ENCODE measurements at regions not wholly inside any gene's neighbourhood (a gene's known extent, or its start where the extent isn't known, plus 50 kb on each side); places are given as distances from the start of the nearest gene placed in this dataset.
"Not testable (repeated sequence)": the region's sequence is repeated elsewhere in the genome, so short reads cannot be mapped to it uniquely, and the experiment has no call there.

DNA sequence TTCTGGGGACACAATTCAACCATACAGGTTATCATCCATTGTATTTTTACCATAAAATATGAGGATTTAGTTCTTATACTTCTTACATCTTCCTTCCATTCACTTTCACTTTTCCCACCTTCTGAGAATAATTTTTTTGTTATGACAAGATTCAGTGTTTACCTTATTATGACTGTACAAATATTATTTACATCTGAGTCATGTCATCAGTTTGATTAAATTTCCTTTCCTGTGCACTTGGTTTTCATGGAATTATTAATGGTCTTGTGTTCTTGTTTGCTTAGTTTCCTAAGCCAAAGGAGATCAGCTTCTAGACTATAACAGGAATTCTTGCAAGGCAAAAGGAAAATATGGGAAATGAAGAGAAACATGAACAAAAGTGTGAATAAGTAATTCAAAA lies 366.5 kb downstream of the TMEM38B start:
- no peak for DNase-seq

DNA sequence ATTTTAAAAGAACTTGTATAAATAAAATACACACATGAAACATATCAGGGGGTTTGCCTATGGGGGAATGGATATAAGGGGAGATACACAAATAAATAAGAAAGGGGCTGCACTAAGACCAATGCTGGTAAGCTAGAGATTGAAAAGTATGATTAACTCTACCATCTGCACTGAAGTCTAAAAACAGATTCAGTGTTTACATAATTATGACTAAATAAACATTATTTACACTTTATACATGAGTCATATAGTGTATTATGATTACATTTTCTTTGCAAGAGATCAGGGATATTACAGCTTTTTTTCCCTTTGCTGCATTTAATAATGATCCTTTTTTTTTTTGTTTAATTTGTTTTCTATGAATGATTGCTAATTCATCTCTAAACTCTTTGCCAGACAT lies 367.9 kb downstream of the TMEM38B start:
- no peak for DNase-seq

DNA sequence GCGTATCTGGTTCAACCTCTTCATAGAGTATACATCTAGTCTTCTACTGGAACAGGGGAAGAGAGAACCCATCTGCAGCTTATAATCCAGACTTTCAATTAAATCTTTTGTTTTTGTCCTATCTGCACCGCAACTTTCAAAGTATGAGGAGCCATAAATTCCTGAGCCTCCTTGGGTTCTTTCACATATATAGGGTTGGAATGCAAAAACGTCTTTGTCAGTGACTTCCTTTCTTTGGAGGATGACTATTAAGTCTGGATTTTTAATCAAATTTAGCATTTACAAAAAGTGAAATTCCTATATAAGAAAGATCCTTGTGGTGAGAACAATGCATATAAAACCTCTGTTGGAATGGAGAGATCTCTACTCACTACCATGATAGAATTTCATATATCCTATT lies 370.8 kb downstream of the TMEM38B start:
- DNase-seq, result no peak

DNA sequence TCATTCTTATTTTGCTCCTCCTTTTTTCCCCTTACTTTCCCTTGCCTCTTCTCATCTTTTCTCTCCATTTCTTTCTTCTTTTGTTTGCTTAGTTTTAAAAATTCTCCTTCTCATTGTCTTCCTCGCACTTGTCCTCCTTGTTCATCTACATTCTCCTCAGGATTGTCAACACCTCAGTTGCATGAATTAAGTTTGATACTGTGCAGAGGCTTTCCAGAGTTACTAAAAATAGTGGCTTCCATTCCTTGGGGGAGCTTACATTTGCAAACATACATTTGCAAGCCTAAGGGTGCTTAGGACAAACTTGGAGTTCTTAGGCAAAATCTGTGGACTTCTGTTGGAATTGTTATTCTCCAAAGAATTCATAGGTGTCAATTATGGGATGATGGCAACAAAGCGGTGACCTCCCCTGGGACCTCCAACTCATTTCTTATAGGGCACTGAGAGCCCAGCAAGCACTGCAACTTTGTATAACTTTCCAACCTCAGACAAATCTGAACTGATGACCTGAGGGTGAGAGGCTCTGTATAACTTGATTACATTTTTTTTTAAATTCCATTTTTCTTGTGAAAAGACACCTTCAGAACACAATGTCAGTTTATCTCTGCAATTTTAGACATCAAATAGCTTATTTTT lies 371.4 kb downstream of the TMEM38B start:
- DNase-seq, result no peak

DNA sequence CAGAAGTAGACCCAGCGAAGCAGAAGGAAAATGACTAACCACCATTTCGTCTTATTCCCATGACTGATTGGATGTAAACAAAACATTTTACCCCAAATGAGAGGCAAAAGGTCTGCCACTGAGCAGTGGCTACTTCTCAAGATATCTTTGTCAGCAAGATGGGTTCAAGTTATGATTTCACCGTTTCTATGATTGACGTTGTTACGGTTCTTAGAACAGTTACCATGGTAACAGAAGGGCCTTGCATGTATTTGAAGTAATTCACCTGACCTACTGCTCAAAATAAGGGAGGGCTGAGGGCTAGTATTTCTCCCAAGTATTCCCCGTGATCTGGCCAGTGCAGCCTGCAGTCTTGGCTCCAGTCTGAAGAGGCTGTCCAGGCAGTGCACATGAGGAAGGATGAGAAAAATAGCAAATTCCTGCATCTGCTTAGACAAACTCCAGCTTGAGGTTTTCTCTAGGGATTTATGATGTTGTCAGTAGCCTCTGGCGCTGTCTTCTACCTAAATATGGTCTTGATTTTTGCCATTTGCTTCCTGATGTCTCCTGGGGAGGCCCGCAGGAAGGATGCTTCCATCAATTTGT lies 372.7 kb downstream of the TMEM38B start:
- DNase-seq, result no peak

DNA sequence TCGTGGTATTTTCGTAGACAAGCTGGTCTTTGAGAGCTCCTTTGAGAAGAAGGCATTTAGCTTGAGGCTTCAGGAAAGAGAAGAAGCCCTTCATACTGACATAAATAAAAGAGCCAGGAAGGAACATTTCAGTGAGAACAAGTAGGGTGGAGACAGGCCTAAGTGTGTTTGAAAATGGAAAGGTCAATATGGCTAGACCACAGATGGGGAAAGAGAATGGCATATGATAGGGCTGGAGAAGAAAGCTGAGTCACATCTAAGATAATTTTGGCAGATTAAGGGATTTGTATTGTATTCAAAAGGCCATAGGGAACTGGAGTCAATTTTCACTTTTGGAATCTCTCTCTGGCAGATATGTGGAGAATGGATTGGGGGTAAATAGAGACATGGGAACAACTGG lies 374.9 kb downstream of the TMEM38B start:
- DNase-seq, result no peak

DNA sequence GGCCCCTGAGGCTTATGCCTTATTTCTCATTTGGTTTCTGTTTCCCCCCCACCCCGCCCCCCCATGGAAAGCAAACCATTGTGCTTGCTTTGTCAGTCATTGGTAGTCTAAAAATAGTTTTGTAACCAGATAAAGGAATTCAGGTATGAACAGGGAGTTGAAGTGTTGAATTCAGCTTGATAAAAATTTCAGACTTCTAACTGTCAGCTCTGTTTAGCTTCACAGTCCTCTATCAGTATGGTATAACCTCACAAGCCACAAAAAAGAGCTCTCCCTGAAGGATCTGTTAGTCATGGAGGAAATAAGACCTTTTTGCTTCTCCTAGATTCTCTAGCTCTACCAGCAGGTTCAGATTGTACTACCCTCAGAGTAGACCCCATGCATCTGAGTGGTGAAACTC lies 378.1 kb downstream of the TMEM38B start:
- DNase-seq, result no peak

DNA sequence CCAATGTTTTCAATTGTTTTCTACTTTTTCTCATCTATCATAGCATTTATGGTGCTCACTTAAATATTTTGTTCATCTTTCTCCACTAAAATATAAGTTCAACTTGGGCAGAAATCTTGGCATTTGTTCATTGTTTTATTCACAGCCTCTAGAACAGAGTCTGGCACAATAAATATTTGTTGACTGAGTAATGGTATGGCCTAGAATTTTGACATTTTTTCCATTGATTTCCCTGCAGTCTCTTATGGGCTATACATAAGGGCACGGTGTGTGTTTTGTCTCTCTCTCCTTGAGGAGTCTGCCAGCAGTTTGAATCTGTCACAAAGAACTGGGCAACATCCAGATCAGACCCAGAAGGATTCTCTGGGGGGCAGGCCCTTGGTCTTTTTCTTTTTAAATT lies 379.7 kb downstream of the TMEM38B start:
- no peak for DNase-seq

DNA sequence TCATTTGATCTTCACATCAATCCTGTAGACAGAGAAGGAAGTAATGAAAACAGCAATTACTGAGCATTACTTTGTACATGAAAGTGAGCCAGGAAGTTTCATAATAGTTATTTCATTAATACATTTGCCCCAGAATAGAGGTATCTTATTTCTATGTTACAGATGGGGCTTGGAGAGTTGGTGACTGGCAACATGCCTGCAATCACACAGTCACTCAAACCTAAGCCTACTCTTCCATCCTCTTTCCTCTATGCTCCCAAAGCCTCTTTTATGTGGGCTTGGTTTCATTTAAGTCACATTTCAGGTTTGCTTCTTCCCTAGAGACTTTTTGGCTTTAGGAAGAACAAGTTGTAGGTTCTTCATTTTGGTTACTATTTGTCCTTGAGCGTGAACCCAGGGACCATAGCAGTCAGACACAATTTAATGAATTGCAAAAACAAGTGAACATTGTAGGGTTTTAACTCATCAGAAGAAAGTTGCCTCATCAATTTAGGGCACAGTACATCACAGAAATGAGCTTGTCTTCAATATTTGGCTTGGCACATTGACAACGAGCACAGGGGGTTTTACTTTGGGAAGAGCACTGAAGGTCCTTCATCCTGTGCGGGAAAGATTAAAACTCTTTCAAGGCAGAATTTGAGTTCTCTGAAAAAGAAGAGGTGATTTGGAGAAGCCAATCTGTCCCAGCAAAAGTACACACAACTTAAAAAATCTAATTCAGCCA lies 381.1 kb downstream of the TMEM38B start:
- DNase-seq, result no peak

DNA sequence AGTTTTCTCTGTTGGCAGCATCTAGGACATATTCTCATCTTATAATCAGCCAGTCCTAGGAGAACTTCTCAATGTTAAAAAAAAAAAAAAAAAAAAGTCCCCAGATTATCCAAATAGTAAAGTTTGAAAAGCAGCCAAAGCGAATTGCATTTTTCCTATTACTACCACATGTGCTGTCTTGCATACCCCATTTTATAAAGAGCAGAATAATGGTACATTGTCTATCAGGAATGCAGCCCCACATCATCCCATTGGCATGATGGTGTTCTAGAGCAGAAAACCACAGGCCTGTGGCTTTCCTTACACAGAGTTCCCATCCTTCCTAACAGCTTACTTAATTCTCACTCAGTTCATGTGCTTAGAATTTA lies 381.6 kb downstream of the TMEM38B start:
- DNase-seq, result no peak

DNA sequence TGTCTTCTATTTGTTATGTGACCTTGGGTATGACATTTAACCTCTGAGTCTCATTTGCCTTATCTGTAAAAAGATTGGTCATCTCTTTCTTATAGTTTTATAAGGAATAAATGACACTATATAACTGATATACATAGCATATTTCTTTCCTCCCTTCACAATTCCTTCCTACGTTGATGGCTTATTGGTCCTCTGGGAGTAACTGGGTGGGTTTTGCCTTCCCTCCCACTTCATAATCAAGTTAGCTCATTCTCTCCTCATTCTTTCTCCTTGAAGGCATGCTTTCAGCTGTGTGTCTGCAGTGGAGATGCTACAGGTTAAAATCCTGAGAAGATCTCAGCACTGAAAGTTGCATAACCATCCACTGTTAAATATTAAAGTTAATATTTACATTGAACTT lies 382.4 kb downstream of the TMEM38B start:
- DNase-seq, result no peak

DNA sequence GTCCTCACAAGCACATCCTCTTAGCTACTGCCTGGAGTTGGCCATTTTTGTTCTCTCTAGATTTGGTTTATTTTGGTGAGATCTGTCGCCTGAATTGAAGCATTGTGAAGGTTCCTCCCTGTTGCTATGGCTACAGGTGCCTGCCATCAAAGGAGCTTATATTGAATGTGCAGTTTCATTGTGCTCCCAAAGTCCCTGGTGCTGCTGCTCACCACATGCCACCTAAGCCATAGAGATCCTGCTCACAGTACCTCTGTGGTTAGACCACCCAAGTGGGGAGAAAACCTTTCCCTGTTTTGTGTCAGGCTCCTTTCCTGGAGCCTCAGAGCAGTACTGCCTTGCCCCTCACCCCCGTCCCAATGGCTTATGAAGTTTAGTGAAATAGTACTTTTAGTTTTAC lies 383.4 kb downstream of the TMEM38B start:
- no peak for DNase-seq

DNA sequence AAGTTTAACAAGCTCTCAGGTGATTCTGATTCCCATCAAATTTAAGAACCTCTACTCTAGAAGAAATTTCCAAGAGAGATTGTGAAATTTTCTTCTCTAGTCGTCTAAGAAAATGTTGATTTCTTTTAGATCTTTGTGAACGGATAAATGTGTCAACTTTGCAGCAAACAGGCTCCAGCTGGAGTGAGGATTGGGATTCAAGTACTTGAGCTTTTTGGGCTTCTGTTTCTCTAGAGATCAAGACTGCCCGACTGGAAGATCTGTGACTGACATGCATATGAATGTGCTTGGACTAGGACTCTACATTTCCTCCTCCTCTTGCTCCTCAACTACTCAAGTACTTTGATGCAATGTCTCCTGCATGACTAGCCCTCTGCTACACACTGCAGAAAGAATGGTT lies 388.3 kb downstream of the TMEM38B start:
- DNase-seq, result no peak

DNA sequence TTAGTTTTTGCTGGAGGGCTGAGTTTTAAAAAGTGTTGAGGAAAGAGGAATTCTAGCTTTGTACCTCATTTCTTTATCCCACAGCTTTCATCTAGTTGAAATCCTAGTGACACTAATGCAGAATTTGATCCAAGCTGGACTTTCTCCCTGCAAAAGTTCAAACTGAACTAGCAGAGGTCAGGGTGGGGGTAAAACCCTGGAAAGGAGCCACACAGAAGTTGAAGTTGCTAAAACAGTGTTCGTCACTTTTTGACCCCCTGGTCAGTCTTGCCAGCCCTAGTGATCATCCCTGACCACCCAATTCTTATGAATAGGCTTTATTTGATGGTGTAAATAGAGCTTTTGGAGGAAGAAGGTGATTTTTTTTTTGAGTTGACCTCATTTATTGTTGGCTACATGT lies 390.4 kb downstream of the TMEM38B start:
- no peak for DNase-seq

DNA sequence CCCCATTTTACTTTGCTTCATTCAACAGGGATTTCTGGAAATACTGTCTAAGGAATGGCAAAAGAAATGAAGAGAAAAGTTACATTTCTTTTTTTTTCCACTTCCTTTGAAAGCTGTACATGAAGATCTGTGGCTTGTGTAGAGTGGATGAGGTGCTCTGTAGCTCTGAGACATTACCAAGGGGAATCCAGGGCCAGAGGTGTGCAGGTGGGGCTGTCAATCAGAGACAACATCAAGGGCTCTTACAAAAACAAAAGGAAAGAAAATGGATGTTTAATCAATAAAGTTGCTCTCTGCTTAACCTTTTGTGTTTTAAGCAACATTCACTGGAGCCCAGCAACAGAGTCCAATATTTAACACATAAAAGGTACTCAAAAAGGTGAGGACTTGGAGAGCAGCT lies 391.1 kb downstream of the TMEM38B start:
- DNase-seq, result no peak

DNA sequence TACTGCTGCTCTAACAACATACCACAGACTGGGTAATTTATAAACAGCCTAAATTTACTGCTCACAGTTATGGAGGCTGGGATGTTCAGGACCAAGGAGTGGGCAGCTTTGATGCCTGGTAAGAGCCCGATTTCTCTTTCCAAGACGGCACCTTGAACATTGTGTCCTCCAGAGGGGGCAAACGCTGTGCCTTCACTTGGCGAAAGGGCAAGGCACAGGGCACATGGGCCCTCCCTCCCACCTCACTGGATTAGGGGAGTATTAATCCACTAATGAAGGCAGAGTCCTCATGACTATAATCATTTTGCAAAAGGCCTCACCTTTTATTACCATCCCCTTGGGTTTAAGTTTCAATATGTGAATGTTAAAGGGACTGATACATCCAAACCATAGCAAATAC lies 397.7 kb downstream of the TMEM38B start:
- no peak for DNase-seq

DNA sequence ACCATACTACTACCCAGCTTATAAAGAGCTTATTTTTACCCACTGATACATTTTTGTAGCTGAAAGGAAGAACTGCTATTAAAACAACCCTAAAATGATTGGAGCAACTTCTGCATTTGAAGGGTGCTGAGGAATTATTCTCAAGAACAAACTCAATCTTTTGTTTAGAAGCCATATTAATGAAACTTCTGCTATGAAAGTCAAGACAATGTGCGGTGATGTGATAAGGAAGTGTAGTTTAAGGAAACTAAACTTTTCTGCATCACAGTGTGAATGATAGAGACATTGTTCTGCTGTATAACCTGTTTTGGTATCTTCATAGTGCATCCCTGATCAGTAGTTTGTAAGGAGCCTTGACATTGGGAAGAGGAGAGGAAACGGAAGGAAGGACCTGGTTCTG lies 408.5 kb downstream of the TMEM38B start:
- no peak for DNase-seq

DNA sequence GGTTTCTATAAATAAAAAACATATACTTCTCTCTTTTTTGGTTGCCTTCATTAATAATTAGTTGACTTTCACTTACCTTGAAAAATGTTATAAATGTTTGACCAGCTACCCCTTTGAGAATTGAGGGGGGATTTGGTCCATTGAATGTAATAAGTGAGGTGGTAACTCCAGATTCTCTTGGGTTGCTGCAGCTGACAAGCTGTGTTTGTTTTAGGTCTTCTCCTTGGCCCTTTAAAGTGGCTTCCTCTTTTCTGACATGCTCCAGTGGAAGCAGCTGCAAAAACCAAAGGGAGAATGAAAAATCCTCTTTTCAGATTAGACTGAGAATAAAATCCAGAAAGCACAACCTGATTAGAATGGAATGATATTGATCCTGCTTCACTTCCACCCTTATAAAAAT lies 410.5 kb downstream of the TMEM38B start:
- DNase-seq, result no peak

DNA sequence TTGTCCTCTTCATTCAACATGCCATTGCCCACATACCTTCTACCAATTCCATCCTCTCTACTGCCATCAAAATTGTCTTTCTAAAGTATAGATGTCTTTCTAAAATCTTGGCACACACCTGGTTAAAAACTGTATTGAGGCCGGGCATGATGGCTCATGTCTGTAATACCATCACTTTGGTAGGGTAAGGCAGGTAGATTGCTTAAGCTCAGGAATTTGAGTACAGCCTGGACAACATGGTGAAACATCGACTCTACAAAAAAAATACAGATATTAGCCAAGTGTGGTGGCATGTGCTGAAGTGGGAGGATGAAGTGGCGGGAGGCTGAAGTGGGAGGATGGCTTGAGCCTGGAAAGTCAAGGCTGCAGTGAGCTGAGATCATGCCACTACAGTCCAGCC lies 412.1 kb downstream of the TMEM38B start:
- DNase-seq, result no peak

DNA sequence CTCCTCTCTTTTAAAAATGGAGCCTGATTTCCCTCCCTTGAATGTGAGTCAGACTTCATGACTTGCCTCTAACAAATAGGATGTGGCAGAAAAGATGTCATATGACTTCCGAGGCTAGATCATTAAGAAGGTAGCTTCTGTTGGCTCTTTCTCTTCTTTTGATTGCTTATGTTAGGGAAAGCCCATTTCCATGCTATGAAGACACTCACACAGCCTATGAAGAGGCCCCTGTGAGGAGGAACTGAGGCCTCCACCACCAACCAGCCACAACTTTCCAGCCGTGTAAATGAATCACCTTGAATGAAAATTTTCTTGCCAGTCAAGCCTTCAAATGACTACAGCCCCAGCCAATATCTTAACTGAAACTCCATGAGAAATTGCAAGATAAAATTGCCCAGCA lies 413.4 kb downstream of the TMEM38B start:
- DNase-seq, result no peak

DNA sequence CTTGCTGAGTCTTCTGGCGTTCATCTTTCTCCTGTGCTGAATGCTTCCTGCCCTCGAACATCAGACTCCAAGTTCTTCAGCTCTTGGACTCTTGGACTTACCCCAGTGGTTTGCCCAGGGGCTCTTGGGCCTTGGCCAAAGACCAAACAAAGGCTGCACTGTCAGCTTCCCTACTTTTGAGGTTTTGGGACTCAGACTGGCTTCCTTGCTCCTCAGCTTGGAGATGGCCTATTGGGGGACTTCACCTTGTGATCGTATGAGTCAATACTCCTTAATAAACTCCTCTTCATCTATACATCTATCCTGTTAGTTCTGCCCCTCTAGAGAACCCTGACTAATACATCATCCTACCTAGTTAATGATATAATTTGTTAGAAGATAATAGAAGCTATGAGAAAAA lies 415.4 kb downstream of the TMEM38B start:
- DNase-seq, result not testable (repeated sequence)

DNA sequence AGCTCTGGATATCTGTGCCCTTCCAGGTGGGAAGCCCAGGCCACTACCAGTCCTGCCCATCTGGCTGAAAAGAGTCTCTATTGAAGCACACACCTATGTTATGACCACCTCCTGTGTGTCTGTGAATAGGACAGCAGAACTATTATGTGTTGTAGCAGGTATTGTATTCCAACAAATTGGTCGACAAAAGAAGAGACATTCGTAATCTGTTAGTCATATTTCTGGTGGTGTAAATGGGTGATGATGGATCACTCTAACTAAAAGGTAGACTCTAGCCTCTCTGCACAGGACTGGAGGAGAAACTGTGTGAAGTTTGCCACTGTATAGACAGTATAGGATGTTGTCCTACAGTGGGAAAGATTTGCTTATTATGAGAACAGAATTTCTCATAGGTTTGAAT lies 416.1 kb downstream of the TMEM38B start:
- DNase-seq, result no peak

DNA sequence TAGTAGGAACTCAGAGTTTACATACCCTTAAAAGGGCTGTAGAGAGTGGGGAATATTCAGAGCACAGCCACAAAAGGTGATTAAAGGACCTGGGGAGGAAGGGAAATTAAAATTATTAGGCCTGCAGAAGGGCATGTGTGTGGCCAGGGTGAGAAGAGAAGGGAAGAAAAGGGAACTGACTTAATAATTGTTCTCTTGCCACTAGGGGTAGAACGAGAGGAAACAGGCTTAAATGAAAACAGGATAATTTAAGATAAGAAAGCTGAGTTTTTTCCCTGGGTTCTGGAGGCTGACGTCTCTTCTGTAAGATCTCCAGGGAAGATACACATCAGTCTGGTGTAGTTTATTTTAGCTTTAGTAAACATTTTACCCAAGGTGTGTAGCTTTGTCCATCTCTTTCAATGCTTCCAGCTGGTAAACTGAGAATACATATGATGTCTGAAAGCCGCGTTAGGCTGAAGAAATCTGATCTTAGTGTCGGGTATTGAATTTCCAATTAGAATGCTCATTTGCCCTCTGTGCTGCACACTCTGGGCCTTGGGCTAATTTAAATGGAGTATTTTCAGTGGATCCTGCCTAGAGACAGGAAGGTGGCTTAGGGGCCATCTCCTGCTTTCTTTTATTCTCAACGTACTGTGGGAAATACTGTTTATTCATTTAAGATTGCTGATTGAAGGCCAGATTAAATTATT lies 416.8 kb downstream of the TMEM38B start:
- no peak for DNase-seq

DNA sequence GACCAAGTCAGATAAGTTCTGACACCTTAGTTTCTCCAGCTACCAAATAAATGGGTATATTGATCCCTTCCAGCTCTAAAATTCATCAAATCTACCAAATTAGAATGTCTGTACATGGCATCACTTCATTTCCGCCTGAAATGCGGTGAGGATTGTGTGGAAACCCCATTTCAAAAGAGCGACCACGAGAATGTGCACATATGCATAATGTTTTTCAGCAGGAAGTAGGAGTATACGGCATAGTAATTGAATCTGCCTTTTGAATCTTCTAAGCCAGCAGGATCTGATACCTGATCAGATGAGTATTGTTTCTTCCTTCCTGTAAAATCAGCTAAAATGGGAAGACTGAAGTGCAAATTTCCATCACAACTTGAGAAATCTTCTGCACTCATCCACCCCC lies 418.6 kb downstream of the TMEM38B start:
- DNase-seq, result no peak
